Thymus (tissue), 11 donors: ENCODE measurements at regions not wholly inside any gene's neighbourhood (a gene's known extent, or its start where the extent isn't known, plus 50 kb on each side); places are given as distances from the start of the nearest gene placed in this dataset.
"Not testable (repeated sequence)": the region's sequence is repeated elsewhere in the genome, so short reads cannot be mapped to it uniquely, and the experiment has no call there.

Source experiments
- DNase-seq, 9 donors: peaks; one replicate each; pipeline ENCODE4 v3.0.0-alpha.2; 2013; ENCODE audit warnings: low spot score in 9 of 9, low read depth in 6 of 9, missing footprints in 1 of 9
- H3K27ac ChIP-seq, 2 donors: one replicate each; pipeline ENCODE4 v1.5.1; 2013; ENCODE audit warnings: control low read depth in 1 of 2, low read depth in 1 of 2, low read length in 1 of 2, mild to moderate bottlenecking in 1 of 2, moderate library complexity in 1 of 2
- H3K27me3 ChIP-seq, 2 donors: one replicate each; pipeline ENCODE4 v1.5.1; 2013; ENCODE audit warnings: low read length in 1 of 2; ENCODE audit not compliant: control insufficient read depth in 2 of 2, insufficient read depth in 1 of 2
- H3K36me3 ChIP-seq, 2 donors: one replicate each; pipeline ENCODE4 v1.5.1; 2013; ENCODE audit warnings: low read length in 1 of 2, mild to moderate bottlenecking in 1 of 2, moderate library complexity in 1 of 2; ENCODE audit not compliant: control insufficient read depth in 2 of 2, insufficient read depth in 2 of 2
- H3K4me1 ChIP-seq, 2 donors: one replicate each; pipeline ENCODE4 v1.5.1; 2013; ENCODE audit warnings: low read length in 2 of 2; ENCODE audit not compliant: control insufficient read depth in 2 of 2, insufficient read depth in 2 of 2
- H3K4me3 ChIP-seq, 2 donors: one replicate each; pipeline ENCODE4 v1.5.1; 2013; ENCODE audit warnings: low read length in 2 of 2, control low read depth in 1 of 2, mild to moderate bottlenecking in 1 of 2
- H3K9me3 ChIP-seq, 2 donors: one replicate each; pipeline ENCODE4 v1.5.1; 2013; ENCODE audit warnings: low read length in 1 of 2, mild to moderate bottlenecking in 1 of 2; ENCODE audit not compliant: control insufficient read depth in 2 of 2, insufficient read depth in 1 of 2
- WGBS: extraction: QIAGEN DNeasy Blood & Tissue Kit; methylation state at CpG from one replicate; pipeline ENCODE4 v1.1.7; 2013; 5-methylcytosine and 5-hydroxymethylcytosine counted together
- donor health status: healthy.

DNA sequence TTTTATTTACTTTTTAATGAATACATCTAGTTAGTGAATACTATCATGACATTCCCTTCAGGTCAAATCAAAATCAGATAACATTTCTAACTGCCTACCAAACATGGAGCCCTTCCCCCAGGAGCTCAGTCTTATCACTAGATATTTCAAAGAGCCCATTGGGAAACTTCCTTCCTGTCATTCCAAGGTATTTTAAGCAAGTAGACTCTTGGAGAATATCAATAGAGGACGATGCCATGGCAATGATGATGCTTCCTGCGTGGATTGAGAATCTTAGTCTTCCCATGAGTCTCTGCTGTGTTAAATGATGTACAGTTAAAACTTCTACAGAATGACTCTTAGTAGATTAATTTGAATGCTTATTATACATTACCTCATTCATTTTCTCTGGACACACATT lies 384.9 kb downstream of the CENPW start:
- DNase-seq: no peak
- Histone ChIP-seq H3K36me3 (no peaks in the 10 kb centered on the region), H3K27ac (no peak overlapping the region), H3K4me1 (no peaks in the 10 kb centered on the region), H3K9me3 (peaks cover 0 to 9% of the 10 kb centered on the region in 2 donors), H3K4me3 (no peak overlapping the region), H3K27me3 (no peaks in the 10 kb centered on the region)
- WGBS: 65% methylated on average over 2 of the region's 2 CpGs

DNA sequence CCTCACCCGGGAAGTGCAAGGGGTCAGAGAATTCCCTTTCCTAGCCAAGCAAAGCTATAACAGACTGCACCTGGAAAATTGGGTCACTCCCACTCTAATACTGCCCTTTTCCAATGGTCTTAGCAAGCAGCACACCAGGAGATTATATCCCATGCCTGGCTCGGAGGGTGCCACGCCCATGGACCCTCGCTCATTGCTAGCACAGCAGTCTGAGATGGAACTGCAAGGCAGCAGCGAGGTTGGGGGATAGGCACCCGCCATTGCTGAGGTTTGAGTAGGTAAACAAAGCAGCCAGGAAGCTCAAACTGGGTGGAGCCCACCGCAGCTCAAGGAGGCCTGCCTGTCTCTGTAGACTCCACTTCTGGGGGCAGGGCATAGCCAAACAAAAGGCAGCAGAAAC lies 386.5 kb downstream of the CENPW start:
- DNase-seq, H3K27ac ChIP-seq, H3K36me3 ChIP-seq, H3K9me3 ChIP-seq, H3K4me1 ChIP-seq, H3K27me3 ChIP-seq, H3K4me3 ChIP-seq: not testable (repeated sequence)
- WGBS: 89% methylated on average over 7 of the region's 7 CpGs

DNA sequence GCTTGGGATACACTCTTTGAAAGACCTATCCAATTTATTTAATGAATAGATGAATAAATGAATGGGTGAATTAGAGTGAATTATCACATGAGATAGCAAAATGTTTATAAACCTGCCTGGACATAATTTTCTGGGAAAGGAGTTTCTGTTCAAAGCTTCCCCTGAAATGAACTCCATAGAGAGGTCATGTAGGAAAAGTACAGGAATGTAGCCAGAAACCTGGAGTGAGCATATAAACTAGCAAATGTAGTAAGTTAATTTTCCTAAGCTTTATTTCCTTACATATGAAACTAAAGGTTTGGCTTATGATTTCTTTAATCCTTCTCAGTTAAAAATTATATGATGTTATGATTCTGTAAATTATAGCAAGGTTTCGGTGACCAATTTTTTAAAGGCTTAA lies 380.3 kb upstream of the RSPO3 start:
- Histone ChIP-seq H3K4me1 (no peaks in the 10 kb centered on the region), H3K4me3 (no peak overlapping the region), H3K27me3 (no peaks in the 10 kb centered on the region), H3K9me3 (no peaks in the 10 kb centered on the region), H3K27ac (no peak overlapping the region), H3K36me3 (no peaks in the 10 kb centered on the region)
- 99% methylated on average over 1 of the region's 1 CpG for WGBS
- no peak for DNase-seq

DNA sequence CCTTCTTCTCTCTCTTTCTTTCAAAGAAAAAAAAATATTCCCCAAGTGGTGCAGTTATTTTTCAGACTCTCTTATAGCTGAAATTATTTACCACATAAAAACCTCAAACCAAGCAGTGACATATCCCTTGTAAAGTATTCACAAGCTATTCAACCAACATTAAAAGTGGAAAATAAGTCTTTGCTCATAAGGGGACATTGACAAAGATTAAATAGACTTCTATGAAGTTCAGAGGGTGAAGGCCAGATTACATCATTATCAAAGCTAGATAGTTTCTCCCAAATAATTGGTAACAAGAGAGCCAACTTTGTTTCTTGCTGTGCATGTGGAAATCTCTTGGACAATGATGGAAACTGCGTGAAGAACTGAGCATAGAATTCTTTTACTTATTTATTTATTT lies 379.8 kb upstream of the RSPO3 start:
- H3K36me3 ChIP-seq: no peaks in the 10 kb centered on the region
- no peaks in the 10 kb centered on the region for H3K9me3 ChIP-seq
- 87% methylated on average over 1 of the region's 1 CpG for WGBS
- DNase-seq: no peak
- no peaks in the 10 kb centered on the region for H3K27me3 ChIP-seq
- no peaks in the 10 kb centered on the region for H3K4me1 ChIP-seq
- no peak overlapping the region for H3K27ac ChIP-seq
- no peak overlapping the region for H3K4me3 ChIP-seq

DNA sequence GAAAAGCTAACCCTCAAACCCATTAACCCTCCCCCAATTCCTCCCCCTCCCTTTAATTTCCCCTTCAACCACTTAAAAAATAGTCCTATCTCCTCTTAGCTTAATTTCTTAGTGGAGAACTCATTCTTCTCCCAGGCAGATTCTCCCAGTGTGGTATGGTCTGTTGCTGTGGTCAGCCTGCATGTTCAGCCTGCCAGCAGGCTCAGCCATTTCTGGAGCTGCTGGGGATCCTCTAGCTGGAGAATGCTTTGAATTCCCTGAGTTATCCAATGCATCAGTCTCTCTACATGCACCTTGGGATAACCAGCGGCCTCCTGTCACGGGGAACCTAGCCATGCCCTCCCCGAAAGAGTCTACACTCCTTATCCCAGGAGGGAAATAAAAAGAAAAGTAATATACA lies 375.4 kb upstream of the RSPO3 start:
- WGBS: 75% methylated on average over 3 of the region's 3 CpGs
- no peaks in the 10 kb centered on the region for H3K36me3 ChIP-seq
- no peak overlapping the region for H3K27ac ChIP-seq
- no peak overlapping the region for H3K4me3 ChIP-seq
- no peaks in the 10 kb centered on the region for H3K4me1 ChIP-seq
- H3K27me3 ChIP-seq: no peaks in the 10 kb centered on the region
- H3K9me3 ChIP-seq: peaks cover 0 to 6% of the 10 kb centered on the region in 2 donors
- DNase-seq: no peak

DNA sequence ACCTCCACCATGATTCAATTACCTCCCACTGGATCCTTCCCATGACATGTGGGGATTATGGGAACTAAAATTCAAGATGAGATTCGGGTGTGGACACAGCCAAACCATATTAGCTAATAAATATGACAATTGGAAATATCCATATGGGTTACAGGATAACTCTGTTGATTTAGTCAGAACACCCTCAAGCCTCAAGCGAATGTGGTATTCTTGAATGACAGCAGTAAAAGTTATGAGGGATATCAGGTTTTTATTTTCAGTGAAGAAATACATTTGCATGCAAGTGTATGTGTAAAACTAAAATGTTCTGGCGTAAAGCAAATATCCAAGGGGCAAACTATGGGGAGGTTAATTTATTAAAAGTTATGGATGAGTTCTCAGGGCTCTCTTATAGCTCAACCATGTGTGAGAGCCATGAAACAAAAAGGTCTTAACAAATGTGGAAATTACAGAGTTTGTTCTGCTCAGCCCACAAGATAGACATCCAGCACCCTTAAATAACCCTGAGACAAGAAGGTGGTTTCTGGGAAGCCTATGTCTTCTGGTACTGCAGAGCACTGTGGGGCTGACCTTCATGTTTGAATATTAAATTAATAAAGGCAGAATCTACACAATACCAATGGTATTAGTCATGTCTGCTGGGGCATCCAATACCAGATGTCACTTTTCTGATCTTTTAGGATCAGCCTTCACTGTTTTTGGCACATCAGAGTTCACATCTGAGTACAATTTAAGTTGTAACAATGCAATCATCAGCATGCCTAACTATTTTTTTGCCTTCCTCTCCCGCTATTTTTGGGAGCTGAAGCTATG lies 370.5 kb upstream of the RSPO3 start:
- Histone ChIP-seq H3K9me3 (peaks cover 0 to 6% of the 10 kb centered on the region in 2 donors), H3K27me3 (no peaks in the 10 kb centered on the region), H3K4me1 (no peaks in the 10 kb centered on the region), H3K4me3 (no peak overlapping the region), H3K36me3 (no peaks in the 10 kb centered on the region), H3K27ac (no peak overlapping the region)
- 91% methylated on average over 4 of the region's 4 CpGs for WGBS
- no peak for DNase-seq

DNA sequence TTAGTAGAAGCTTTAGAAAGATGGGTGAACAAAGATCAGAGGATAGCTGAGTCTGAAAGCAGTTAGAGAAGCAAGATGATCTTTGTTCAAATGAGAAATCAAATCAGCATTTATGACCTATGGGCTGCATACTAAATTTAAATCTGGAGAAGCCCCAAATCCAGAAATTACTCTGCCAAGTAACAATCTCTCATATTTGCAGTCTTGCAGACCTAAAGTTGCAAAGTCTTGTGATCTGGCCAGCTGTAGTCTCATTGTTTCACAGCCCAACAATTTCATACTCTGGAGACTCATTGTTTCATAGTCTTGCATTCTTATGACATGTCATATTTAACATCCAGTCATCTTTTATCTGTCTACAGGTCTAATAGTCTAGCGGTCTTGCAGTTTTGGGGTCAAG lies 364.9 kb upstream of the RSPO3 start:
- Histone ChIP-seq H3K36me3 (no peaks in the 10 kb centered on the region), H3K27me3 (no peaks in the 10 kb centered on the region), H3K9me3 (no peaks in the 10 kb centered on the region), H3K27ac (no peak overlapping the region), H3K4me1 (no peaks in the 10 kb centered on the region), H3K4me3 (no peak overlapping the region)
- no peak for DNase-seq
- WGBS: 93% methylated on average over 1 of the region's 1 CpG

DNA sequence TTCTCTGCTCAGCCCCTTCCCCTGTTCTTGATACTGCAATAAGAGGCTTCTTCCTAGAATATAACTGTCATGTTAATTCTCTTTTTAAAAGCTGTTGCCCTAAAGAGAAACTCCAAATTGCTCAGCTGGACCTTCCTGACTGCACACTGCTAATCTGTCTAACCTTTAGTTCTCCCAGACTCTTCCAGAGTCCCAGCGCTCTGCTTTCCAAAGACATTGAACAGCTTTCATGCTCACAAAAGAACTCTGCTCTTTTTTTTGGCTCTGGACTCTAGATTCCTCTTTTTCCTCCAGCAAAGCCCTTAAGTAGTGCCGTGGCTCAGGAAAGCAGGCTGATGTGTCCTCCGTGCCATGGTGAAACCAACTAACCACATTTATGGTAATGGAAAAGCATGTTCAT lies 356.6 kb upstream of the RSPO3 start:
- H3K9me3 ChIP-seq: no peaks in the 10 kb centered on the region
- no peaks in the 10 kb centered on the region for H3K27me3 ChIP-seq
- H3K27ac ChIP-seq: no peak overlapping the region
- no peak for DNase-seq
- whole genome bisulfite sequencing: 84% methylated on average over 3 of the region's 3 CpGs
- no peaks in the 10 kb centered on the region for H3K36me3 ChIP-seq
- no peaks in the 10 kb centered on the region for H3K4me1 ChIP-seq
- no peak overlapping the region for H3K4me3 ChIP-seq

DNA sequence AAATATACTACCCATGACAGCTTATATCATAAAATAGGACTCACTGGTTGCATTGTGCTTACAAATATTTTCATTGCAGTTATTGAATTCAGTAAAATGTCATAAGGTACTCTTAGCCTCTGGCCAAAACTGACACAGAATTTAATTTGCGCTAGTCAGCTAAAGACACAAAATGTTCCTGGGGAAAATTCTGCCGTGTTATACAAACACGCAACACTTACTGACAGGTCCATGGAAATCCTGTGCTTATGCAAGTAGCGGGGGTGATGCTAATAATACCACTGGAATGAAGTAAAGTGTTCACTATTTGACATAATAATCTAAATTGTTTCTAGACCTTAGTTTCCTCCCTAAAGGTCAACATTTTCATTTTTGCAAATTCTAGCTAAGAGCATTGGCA lies 354.4 kb upstream of the RSPO3 start:
- Histone ChIP-seq H3K4me1 (no peaks in the 10 kb centered on the region), H3K9me3 (no peaks in the 10 kb centered on the region), H3K27me3 (no peaks in the 10 kb centered on the region), H3K4me3 (no peak overlapping the region), H3K27ac (no peak overlapping the region), H3K36me3 (no peaks in the 10 kb centered on the region)
- WGBS: 93% methylated on average over 4 of the region's 4 CpGs
- DNase-seq: no peak
